ENCODE measurements at regions not wholly inside any gene's neighbourhood (a gene's known extent, or its start where the extent isn't known, plus 50 kb on each side); places are given as distances from the start of the nearest gene placed in this dataset.

- no peak for DNase-seq (ENCODE audit: low spot score)
Observed at GRCh38 chr12:92463171-92463570, 239.6 kb upstream of the PLEKHG7 start.

- DNase-seq (ENCODE audit: low spot score) = no peak
Observed at GRCh38 chr12:92462527-92462926, 240.3 kb upstream of the PLEKHG7 start.

GRCh38 chr12:92462049-92462448 is 240.7 kb upstream of the PLEKHG7 start:
- no peak for DNase-seq (ENCODE audit: low spot score)

GRCh38 chr12:92459850-92460249 is 242.9 kb upstream of the PLEKHG7 start:
- no peak for DNase-seq (ENCODE audit: low spot score)

GRCh38 chr12:92458996-92459395 is 243.8 kb upstream of the PLEKHG7 start:
- DNase-seq (ENCODE audit: low spot score) = no peak

- no peak for DNase-seq (ENCODE audit: low spot score)
Observed at GRCh38 chr12:92457458-92458180, 245.2 kb upstream of the PLEKHG7 start.

GRCh38 chr12:92452763-92453162 is 250.0 kb upstream of the PLEKHG7 start:
- DNase-seq (ENCODE audit: low spot score) = no peak

GRCh38 chr12:92446083-92446460 is 256.7 kb upstream of the PLEKHG7 start:
- DNase-seq (ENCODE audit: low spot score) = no peak

GRCh38 chr12:92445253-92446082 is 257.3 kb upstream of the PLEKHG7 start:
- DNase-seq (ENCODE audit: low spot score) = no peak

- no peak for DNase-seq (ENCODE audit: low spot score)
Observed at GRCh38 chr12:92444763-92445162, 258.0 kb upstream of the PLEKHG7 start.

- no peak for DNase-seq (ENCODE audit: low spot score)
Observed at GRCh38 chr12:92442782-92443181, 260.0 kb upstream of the PLEKHG7 start.

- no peak for DNase-seq (ENCODE audit: low spot score)
Observed at GRCh38 chr12:92440072-92440471, 262.7 kb upstream of the PLEKHG7 start.

- DNase-seq (ENCODE audit: low spot score) = no peak
Observed at GRCh38 chr12:92439420-92439805, 263.4 kb upstream of the PLEKHG7 start.

- no peak for DNase-seq (ENCODE audit: low spot score)
Observed at GRCh38 chr12:92438641-92439419, 264.0 kb upstream of the PLEKHG7 start.

- DNase-seq (ENCODE audit: low spot score) = no peak
Observed at GRCh38 chr12:92437452-92437851, 265.3 kb upstream of the PLEKHG7 start.

- DNase-seq (ENCODE audit: low spot score) = no peak
Observed at GRCh38 chr12:92436856-92437255, 265.9 kb upstream of the PLEKHG7 start.

- no peak for DNase-seq (ENCODE audit: low spot score)
Observed at GRCh38 chr12:92434607-92435025, 268.2 kb upstream of the PLEKHG7 start.

GRCh38 chr12:92432724-92433441 is 269.9 kb upstream of the PLEKHG7 start:
- DNase-seq (ENCODE audit: low spot score) = no peak

GRCh38 chr12:92431146-92431545 is 271.6 kb upstream of the PLEKHG7 start:
- no peak for DNase-seq (ENCODE audit: low spot score)

- DNase-seq (ENCODE audit: low spot score) = no peak
Observed at GRCh38 chr12:92426332-92426731, 276.5 kb upstream of the PLEKHG7 start.

- no peak for DNase-seq (ENCODE audit: low spot score)
Observed at GRCh38 chr12:92425165-92425564, 277.6 kb upstream of the PLEKHG7 start.

GRCh38 chr12:92424338-92424737 is 278.5 kb upstream of the PLEKHG7 start:
- no peak for DNase-seq (ENCODE audit: low spot score)

All from hematopoietic multipotent progenitor cell treated with erythropoietin and hydrocortisone succinate and interleukin-3 and kit ligand, for 15 days (in vitro differentiated cells).